Activated CD4-positive, alpha-beta memory T cell treated with anti-CD3 and anti-CD28 coated beads for 36 hours (primary cell): ENCODE measurements at regions not wholly inside any gene's neighbourhood (a gene's known extent, or its start where the extent isn't known, plus 50 kb on each side); places are given as distances from the start of the nearest gene placed in this dataset.
"Not testable (repeated sequence)": the region's sequence is repeated elsewhere in the genome, so short reads cannot be mapped to it uniquely, and the experiment has no call there.

Experiments
- CTCF ChIA-PET: fragments of 350-600 bp; sonication (Branson Sonifier 250); formaldehyde crosslinking; loops from one replicate; lab custom pipeline; 2021; ENCODE audit warnings: antibody characterized with exemption, inconsistent platforms; lab: Charles Lee
- POLR2A ChIA-PET: fragments of 350-600 bp; sonication (Branson Sonifier 250); formaldehyde crosslinking; loops from one replicate; lab custom pipeline; 2021; ENCODE audit warnings: antibody characterized with exemption; lab: Charles Lee
- DNase-seq: peaks from one replicate; pipeline ENCODE4 v3.0.0-alpha.2; 2020
- H3K27ac Mint-ChIP-seq: one replicate; pipeline ENCODE4 v1.8.0; 2021; ENCODE audit warnings: mixed read lengths
- H3K27me3 Mint-ChIP-seq: one replicate; pipeline ENCODE4 v1.8.0; 2021; ENCODE audit warnings: mixed read lengths
- H3K36me3 Mint-ChIP-seq: one replicate; pipeline ENCODE4 v1.8.0; 2021; ENCODE audit warnings: mixed read lengths
- H3K4me1 Mint-ChIP-seq: one replicate; pipeline ENCODE4 v1.8.0; 2021; ENCODE audit warnings: low read depth, mixed read lengths
- H3K4me3 Mint-ChIP-seq: one replicate; pipeline ENCODE4 v1.8.0; 2021; ENCODE audit warnings: mild to moderate bottlenecking, mixed read lengths
- H3K9me3 Mint-ChIP-seq: one replicate; pipeline ENCODE4 v1.8.0; 2021; ENCODE audit warnings: mixed read lengths
- intact Hi-C: fragments of 100-400 bp; cut with micrococcal nuclease; formaldehyde crosslinking; loops from one replicate; pipeline ENCODE4 v1.15.1; 2023

GRCh38 chr4:19577097-19577496 is 674.6 kb upstream of the SLIT2 start:
- intact Hi-C loops: no loop called here
- Mint-ChIP-seq H3K36me3 (no peaks in the 10 kb centered on the region), H3K4me1 (no peaks in the 10 kb centered on the region), H3K27me3 (no peaks in the 10 kb centered on the region), H3K9me3 (peaks cover 10% of the 10 kb centered on the region), H3K4me3 (no peak overlapping the region), H3K27ac (no peak overlapping the region)
- ChIA-PET CTCF (no interaction called here), POLR2A (no interaction called here)
- no peak for DNase-seq

GRCh38 chr4:19575924-19576323 is 675.8 kb upstream of the SLIT2 start:
- no peak overlapping the region for H3K4me3 Mint-ChIP-seq
- no peaks in the 10 kb centered on the region for H3K36me3 Mint-ChIP-seq
- CTCF ChIA-PET: no interaction called here
- H3K27ac Mint-ChIP-seq: no peak overlapping the region
- H3K27me3 Mint-ChIP-seq: no peaks in the 10 kb centered on the region
- H3K4me1 Mint-ChIP-seq: no peaks in the 10 kb centered on the region
- peaks cover 10% of the 10 kb centered on the region for H3K9me3 Mint-ChIP-seq
- intact Hi-C loops: no loop called here
- POLR2A ChIA-PET: no interaction called here
- DNase-seq: no peak

GRCh38 chr4:19566041-19566440 is 685.7 kb upstream of the SLIT2 start:
- H3K36me3 Mint-ChIP-seq: no peaks in the 10 kb centered on the region
- intact Hi-C loops: no loop called here
- ChIA-PET POLR2A (no interaction called here), CTCF (no interaction called here)
- no peak overlapping the region for H3K4me3 Mint-ChIP-seq
- no peaks in the 10 kb centered on the region for H3K27me3 Mint-ChIP-seq
- H3K4me1 Mint-ChIP-seq: no peaks in the 10 kb centered on the region
- H3K27ac Mint-ChIP-seq: no peak overlapping the region
- no peak for DNase-seq
- H3K9me3 Mint-ChIP-seq: peaks cover 23% of the 10 kb centered on the region

- H3K27me3 Mint-ChIP-seq: no peaks in the 10 kb centered on the region
- H3K9me3 Mint-ChIP-seq: peaks cover 26% of the 10 kb centered on the region
- H3K4me3 Mint-ChIP-seq: no peak overlapping the region
Measured at GRCh38 chr4:19562456-19562855, 689.2 kb upstream of the SLIT2 start.

GRCh38 chr4:19557161-19557560 is 694.5 kb upstream of the SLIT2 start:
- DNase-seq: no peak
- ChIA-PET CTCF (no interaction called here), POLR2A (no interaction called here)
- no peaks in the 10 kb centered on the region for H3K4me1 Mint-ChIP-seq
- intact Hi-C loops: no loop called here
- no peak overlapping the region for H3K27ac Mint-ChIP-seq
- no peaks in the 10 kb centered on the region for H3K27me3 Mint-ChIP-seq
- H3K4me3 Mint-ChIP-seq: no peak overlapping the region
- H3K9me3 Mint-ChIP-seq: peaks cover 16% of the 10 kb centered on the region
- H3K36me3 Mint-ChIP-seq: no peaks in the 10 kb centered on the region

More at GRCh38 chr4:19562456-19562855, 689.2 kb upstream of the SLIT2 start:
- H3K27ac Mint-ChIP-seq: no peak overlapping the region
- intact Hi-C loops: no loop called here
- POLR2A ChIA-PET: no interaction called here
- CTCF ChIA-PET: no interaction called here
- H3K4me1 Mint-ChIP-seq: no peaks in the 10 kb centered on the region
- no peak for DNase-seq
- H3K36me3 Mint-ChIP-seq: no peaks in the 10 kb centered on the region

- CTCF ChIA-PET, intact Hi-C loops, H3K4me1 Mint-ChIP-seq, H3K36me3 Mint-ChIP-seq, POLR2A ChIA-PET, H3K27ac Mint-ChIP-seq, DNase-seq, H3K4me3 Mint-ChIP-seq, H3K27me3 Mint-ChIP-seq: not testable (repeated sequence)
- H3K9me3 Mint-ChIP-seq: peaks cover 16% of the 10 kb centered on the region
Measured at GRCh38 chr4:19556276-19556675, 695.4 kb upstream of the SLIT2 start.

- no peak overlapping the region for H3K27ac Mint-ChIP-seq
- H3K27me3 Mint-ChIP-seq: no peaks in the 10 kb centered on the region
- H3K36me3 Mint-ChIP-seq: no peaks in the 10 kb centered on the region
- peaks cover 9% of the 10 kb centered on the region for H3K9me3 Mint-ChIP-seq
- no peak overlapping the region for H3K4me3 Mint-ChIP-seq
- H3K4me1 Mint-ChIP-seq: no peaks in the 10 kb centered on the region
- no peak for DNase-seq
- POLR2A ChIA-PET: no interaction called here
- intact Hi-C loops: no loop called here
- CTCF ChIA-PET: no interaction called here
Measured at GRCh38 chr4:19547463-19547862, 704.2 kb upstream of the SLIT2 start.

- CTCF ChIA-PET: no interaction called here
Measured at GRCh38 chr4:19544446-19545125, 707.1 kb upstream of the SLIT2 start.

GRCh38 chr4:19540859-19541540 is 710.7 kb upstream of the SLIT2 start:
- Mint-ChIP-seq H3K27ac (no peak overlapping the region), H3K36me3 (no peaks in the 10 kb centered on the region), H3K4me3 (no peak overlapping the region), H3K9me3 (peaks cover 20% of the 10 kb centered on the region), H3K4me1 (no peaks in the 10 kb centered on the region), H3K27me3 (no peaks in the 10 kb centered on the region)
- ChIA-PET POLR2A (no interaction called here), CTCF (no interaction called here)
- no peak for DNase-seq
- intact Hi-C loops: no loop called here

More at GRCh38 chr4:19544446-19545125, 707.1 kb upstream of the SLIT2 start:
- POLR2A ChIA-PET: no interaction called here
- Mint-ChIP-seq H3K27me3 (no peaks in the 10 kb centered on the region), H3K27ac (no peak overlapping the region), H3K4me1 (no peaks in the 10 kb centered on the region), H3K4me3 (no peak overlapping the region), H3K9me3 (peaks cover 13% of the 10 kb centered on the region), H3K36me3 (no peaks in the 10 kb centered on the region)
- DNase-seq: no peak
- intact Hi-C loops: no loop called here

- no peak overlapping the region for H3K27ac Mint-ChIP-seq
- peaks cover 20% of the 10 kb centered on the region for H3K9me3 Mint-ChIP-seq
- H3K4me1 Mint-ChIP-seq: no peaks in the 10 kb centered on the region
- DNase-seq: no peak
- H3K27me3 Mint-ChIP-seq: no peaks in the 10 kb centered on the region
- intact Hi-C loops: no loop called here
- H3K36me3 Mint-ChIP-seq: no peaks in the 10 kb centered on the region
- ChIA-PET POLR2A (no interaction called here), CTCF (no interaction called here)
- H3K4me3 Mint-ChIP-seq: no peak overlapping the region
Measured at GRCh38 chr4:19539201-19539600, 712.5 kb upstream of the SLIT2 start.

- ChIA-PET POLR2A (no interaction called here), CTCF (no interaction called here)
- Mint-ChIP-seq H3K4me1 (no peaks in the 10 kb centered on the region), H3K4me3 (no peak overlapping the region), H3K27me3 (no peaks in the 10 kb centered on the region), H3K36me3 (no peaks in the 10 kb centered on the region), H3K9me3 (peaks cover 20% of the 10 kb centered on the region), H3K27ac (no peak overlapping the region)
- DNase-seq: no peak
- intact Hi-C loops: no loop called here
Measured at GRCh38 chr4:19534159-19534558, 717.5 kb upstream of the SLIT2 start.

GRCh38 chr4:19531906-19532848 is 719.5 kb upstream of the SLIT2 start:
- no peak overlapping the region for H3K27ac Mint-ChIP-seq

More at GRCh38 chr4:19531906-19532848, 719.5 kb upstream of the SLIT2 start:
- Mint-ChIP-seq H3K36me3 (no peaks in the 10 kb centered on the region), H3K4me3 (no peak overlapping the region), H3K27me3 (no peaks in the 10 kb centered on the region), H3K9me3 (peaks cover 13% of the 10 kb centered on the region), H3K4me1 (no peaks in the 10 kb centered on the region)
- DNase-seq: no peak
- POLR2A ChIA-PET: no interaction called here
- CTCF ChIA-PET: no interaction called here
- intact Hi-C loops: no loop called here
